ENCODE measurements at regions not wholly inside any gene's neighbourhood (a gene's known extent, or its start where the extent isn't known, plus 50 kb on each side); places are given as distances from the start of the nearest gene placed in this dataset.
"Not testable (repeated sequence)": the region's sequence is repeated elsewhere in the genome, so short reads cannot be mapped to it uniquely, and the experiment has no call there.

GRCh38 chr21:34217263-34217662 lies 143.9 kb downstream of the MRPS6 start:
- DNase-seq (ENCODE audit: low spot score) (no peak), ATAC-seq (no peak)

DNA sequence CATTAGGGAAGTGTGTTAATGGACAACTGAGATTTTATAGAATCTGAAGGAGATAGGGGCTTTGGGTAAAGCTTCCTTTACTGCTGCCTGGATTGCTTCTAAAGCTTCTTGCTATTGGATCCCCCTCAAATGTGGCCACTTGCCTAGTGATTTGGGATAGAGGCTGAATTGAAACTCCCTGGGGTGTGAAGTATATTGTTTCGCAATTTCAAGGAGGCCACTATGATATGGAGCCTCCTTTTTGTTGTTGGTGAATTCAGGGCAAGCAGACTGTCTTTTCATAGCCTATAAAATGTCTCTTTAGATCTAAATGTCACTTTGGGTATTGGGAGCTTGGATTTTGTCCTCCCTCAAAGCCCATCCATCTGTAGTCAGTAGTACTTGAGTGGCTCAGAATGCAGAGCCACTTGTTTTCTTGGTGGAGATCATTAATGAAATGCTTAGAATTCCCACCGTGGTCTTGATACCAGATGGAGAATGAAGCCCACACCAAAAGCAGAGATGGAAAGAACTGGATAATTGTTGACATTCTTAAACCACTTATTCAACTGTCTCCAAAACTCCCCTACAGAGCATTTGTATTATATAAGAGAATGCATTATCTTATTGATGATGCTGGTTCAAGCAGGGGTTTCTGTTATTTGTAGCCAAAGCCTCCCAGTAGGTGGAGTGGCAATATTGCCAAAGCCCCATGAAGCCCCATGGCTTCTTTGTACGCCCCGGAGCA lies 144.3 kb upstream of the KCNE2 start:
- DNase-seq (ENCODE audit: low spot score): no peak
- ATAC-seq: no peak

DNA sequence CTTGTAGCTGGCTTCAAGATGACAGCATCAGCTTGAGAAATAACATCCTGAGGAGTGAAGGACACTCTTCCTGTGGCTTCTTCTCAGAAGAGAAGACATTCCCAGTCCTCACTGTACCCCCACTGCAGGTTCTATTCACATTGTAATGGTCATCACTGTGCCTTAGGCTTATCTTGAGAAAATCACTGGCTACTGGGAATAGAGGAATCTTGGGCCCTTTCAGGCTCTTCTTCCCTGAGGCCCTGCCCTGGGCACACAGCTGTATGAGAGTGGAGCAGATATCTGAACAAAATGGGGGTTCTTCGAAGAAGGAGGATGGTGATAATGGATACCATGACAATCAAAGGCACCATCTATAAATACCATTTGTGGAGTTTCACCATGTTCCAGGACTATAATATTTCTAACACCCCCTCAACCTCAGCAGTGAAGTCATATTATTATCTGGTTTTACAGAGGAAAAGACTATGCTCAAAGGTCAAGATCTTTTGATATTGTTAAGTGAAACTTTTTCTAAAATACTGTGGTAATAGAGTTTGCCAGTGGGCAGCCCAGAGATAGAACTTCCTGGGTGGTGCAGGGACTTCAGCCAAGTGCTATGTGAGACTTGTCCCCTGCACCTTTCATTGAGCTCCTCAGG lies 143.1 kb upstream of the KCNE2 start:
- no peak for DNase-seq (ENCODE audit: low spot score)
- no peak for ATAC-seq

DNA sequence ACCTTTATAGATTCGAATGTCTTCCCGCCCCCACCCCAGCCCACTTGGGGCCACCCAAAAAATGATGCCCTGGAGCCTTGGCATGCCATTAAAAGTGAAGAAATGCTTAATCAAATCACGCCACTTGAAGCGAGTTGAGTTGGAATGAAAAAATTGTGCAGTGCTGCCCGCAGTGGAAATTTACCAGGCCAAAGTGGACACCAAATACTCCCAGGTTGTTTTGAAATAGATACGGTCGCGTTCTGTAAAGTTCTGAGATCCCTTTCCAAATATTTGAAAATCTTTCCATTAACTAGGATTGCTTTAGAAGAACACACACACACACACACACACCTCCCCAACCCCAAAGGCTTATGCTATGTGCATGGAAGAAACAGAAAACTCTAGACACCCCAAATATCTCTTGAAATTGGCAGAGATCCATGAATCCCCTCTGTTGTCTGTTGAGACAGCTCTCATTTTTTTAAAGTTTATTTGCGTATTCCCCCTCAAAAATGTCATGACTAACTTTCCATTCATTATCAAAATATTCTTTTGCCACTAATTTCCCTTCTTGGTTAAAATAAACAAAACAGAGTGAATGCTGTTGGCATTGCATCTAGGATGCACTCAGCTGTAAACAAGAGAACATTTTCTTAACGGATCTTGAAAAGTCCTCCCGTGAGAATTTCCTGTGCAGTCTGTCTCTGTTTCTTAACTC lies 142.3 kb upstream of the KCNE2 start:
- DNase-seq (ENCODE audit: low spot score) (no peak), ATAC-seq (peak; percentile 52)

DNA sequence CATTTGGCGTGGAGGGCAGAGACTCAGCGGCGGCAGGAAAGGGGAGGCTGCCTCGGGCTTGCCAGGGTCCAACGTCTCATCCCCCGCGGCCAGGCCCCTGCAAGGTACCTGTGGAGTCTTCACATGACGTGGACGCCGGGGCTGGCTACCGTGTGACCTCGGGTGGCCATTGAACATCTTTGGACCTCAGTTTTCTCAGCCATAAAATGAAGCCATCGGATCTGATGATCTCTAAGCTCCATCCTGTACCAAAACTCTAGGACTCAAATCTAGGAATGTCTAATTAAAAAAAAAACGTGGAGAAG lies 141.8 kb upstream of the KCNE2 start:
- no peak for ATAC-seq
- no peak for DNase-seq (ENCODE audit: low spot score)

DNA sequence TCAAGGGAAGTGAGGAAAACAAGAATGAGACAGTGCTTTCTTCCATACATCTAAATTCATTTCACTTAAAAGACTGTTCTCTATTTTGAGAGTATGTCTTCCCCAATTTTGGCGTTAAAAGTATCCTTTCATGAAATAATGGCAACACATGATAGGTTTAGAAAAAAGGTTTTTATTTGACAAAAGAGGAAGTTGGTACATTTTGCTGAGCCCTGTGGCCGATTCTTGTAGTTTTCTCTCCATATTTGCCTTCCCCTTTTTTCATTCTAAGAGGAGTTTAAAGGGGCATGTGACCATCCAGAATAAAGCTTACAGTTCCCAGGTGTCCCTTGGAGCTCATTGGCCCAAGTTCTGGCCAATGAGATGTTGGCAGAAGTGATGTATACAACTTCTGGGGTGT lies 140.4 kb upstream of the KCNE2 start:
- ATAC-seq: no peak
- no peak for DNase-seq (ENCODE audit: low spot score)

GRCh38 chr21:34227386-34227852 lies 136.4 kb upstream of the KCNE2 start:
- ATAC-seq (no peak), DNase-seq (ENCODE audit: low spot score) (no peak)

DNA sequence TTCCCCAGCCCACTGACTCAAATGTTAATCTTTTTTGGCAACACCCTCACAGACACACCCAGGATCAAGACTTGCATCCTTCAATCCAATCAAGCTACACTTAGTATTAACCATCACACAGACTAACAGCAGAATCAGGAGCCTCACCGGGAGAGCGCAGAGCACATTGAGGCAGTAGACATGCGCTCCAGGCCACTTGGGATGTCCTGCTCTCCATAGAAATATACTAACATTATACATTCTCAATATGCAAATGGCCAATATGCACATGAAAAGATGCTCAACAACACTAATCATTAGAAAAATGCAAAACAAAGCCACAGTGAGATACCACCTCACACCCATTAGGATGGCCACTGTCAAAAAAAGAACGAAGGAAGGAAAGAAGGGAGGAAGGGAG lies 135.0 kb upstream of the KCNE2 start:
- ATAC-seq (no peak), DNase-seq (ENCODE audit: low spot score) (no peak)

GRCh38 chr21:34229353-34229752 lies 134.5 kb upstream of the KCNE2 start:
- ATAC-seq (no peak), DNase-seq (ENCODE audit: low spot score) (no peak)

DNA sequence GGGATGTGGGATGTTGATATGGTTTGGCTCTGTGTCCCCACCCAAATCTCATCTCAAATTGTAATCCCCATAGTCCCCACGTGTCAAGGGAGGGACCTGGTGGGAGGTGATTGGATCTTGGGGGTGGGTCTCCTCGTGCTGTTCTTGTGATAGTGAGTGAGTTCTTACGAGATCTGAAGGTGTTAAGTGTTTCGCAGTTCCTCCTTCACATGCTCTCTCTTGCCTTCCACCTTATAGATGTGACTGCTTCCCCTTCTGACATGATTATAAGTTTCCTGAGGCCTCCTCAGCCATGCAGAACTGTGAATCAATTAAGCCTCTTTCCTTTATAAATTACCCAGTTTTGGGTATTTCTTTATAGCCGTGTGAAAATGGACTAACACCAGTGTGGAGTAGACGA lies 130.1 kb upstream of the KCNE2 start:
- ATAC-seq; DNase-seq (ENCODE audit: low spot score): not testable (repeated sequence)

GRCh38 chr21:34235514-34235913 lies 128.3 kb upstream of the KCNE2 start:
- no peak for ATAC-seq
- DNase-seq (ENCODE audit: low spot score): no peak

DNA sequence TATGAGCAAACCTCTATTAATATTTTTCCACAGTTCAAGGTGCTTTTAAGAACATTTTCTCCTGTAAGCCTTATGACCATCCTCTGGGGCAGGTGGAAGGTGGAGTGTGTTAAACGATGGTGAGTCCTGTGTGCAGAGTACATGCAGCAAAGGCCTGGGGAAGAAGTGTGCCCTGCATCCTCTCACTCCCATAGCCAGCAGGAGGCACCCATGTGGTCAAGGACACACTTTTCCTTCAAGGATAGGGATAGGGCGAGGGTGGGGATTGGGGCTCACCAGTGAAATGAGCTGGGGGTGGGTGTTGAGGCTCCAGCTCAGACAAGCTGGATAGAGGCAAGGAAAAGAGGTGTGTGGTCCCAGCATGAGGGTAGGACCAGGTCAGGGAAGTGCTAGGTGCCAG lies 120.8 kb upstream of the KCNE2 start:
- no peak for DNase-seq (ENCODE audit: low spot score)
- ATAC-seq: peak; percentile 10

DNA sequence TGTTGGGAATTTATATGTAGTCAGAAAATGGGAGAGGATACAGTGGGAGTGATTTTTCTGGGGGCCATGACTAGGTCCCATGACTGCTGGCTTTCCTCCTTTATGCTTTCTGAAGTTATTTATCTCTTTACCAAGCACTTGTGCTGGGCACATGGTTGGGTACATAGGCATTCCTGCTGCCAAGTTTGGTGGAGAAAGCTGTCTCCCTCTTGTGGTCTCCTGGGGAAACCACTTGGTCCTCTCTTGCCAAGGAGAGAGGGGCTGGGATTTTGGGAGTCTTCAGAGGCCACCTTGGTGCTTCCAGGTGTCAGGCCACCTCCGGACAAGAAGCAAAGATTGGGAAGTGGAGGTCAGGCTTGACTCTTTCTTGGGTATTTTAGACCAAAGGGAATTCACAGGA lies 120.2 kb upstream of the KCNE2 start:
- ATAC-seq: peak; percentile 96
- DNase-seq (ENCODE audit: low spot score): peak; percentile 49

DNA sequence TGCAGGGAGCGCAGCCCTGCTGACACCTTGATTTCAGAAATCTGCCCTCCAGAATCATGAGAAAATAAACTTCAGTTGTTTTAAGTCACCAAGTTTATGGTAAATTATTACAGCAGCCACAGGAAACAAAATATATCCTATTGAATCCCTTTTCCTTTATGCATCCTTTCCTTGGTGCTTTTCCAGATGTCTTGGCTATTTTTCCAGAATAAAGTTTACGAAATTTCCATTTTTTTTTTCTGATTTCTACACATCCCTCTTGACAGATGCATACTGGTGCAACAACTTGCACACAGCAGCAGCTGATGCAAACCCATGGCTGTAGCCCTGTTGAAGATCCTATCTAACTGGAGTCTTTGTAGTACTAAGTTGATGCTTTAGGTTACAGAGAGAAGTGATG lies 111.1 kb upstream of the KCNE2 start:
- no peak for DNase-seq (ENCODE audit: low spot score)
- ATAC-seq: no peak

GRCh38 chr21:34255073-34255472 lies 108.7 kb upstream of the KCNE2 start:
- ATAC-seq: no peak
- DNase-seq (ENCODE audit: low spot score): no peak

GRCh38 chr21:34260277-34261008 lies 103.4 kb upstream of the KCNE2 start:
- ATAC-seq: no peak
- no peak for DNase-seq (ENCODE audit: low spot score)

GRCh38 chr21:34261841-34262468 lies 101.9 kb upstream of the KCNE2 start:
- ATAC-seq: peak; percentile 56
- no peak for DNase-seq (ENCODE audit: low spot score)

GRCh38 chr21:34262469-34262845 lies 101.3 kb upstream of the KCNE2 start:
- peak; percentile 55 for ATAC-seq
- DNase-seq (ENCODE audit: low spot score): no peak

DNA sequence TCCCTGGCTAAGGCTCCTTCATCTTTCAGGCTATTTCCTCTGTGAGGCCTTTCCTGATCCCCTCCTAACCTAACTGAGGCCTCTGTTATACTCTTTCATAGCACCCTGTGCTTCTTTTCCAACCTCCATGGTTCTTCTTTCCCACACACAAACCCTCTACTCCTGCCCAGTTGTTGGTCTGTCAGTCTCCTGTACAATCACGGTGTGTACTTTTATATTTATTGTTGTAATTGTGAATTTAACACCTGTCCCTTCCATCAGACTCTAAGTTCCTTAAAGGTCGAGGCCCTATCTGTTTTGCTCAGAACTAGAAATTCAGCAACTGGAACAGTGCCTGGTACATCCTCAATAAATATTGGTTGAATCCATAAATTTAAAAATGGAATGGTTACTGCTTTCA lies 100.2 kb upstream of the KCNE2 start:
- ATAC-seq (no peak), DNase-seq (ENCODE audit: low spot score) (no peak)

DNA sequence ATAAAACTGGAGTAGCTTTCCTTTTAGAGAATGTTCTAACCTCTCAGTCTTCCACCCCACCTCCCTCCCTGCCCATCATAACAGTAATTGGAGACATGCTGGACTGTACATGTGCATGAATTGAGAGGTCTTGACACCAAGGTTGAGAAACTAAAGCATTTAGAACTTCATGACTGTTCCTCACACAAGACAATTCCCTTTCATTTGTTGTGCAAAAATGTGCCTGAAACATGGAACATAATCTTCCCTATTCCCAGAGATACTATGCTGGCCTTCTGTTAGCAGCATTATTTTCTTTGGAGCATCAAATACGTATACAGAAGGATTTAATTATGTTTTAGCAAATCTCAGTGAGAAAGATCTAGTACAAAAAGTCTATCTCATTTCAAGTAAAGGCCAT lies 97.5 kb upstream of the KCNE2 start:
- ATAC-seq (no peak), DNase-seq (ENCODE audit: low spot score) (no peak)

DNA sequence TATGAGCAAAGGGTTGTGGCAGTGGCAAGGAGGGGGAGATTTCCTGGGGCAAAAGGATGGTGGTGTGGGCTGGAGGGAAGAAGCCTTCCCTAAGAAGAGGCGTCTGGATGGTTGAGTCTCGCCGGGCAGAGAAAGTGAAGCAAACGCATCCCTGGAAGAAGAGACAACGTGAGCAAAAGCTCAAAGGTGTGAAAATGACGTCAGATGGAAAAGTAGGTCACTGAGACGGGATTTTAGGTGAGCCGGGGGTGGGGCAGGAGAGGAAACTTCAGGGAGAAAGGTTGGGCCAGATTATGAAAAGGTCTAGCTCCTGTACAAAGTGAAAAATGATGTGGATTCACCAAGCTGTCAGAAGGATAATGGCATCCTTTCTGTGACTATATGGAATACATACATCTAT lies 95.3 kb upstream of the KCNE2 start:
- ATAC-seq (no peak), DNase-seq (ENCODE audit: low spot score) (no peak)
